ENCODE measurements at regions not wholly inside any gene's neighbourhood (a gene's known extent, or its start where the extent isn't known, plus 50 kb on each side); places are given as distances from the start of the nearest gene placed in this dataset.
"Not testable (repeated sequence)": the region's sequence is repeated elsewhere in the genome, so short reads cannot be mapped to it uniquely, and the experiment has no call there.

GRCh38 chr14:41549821-41550607 lies 56.7 kb upstream of the LRFN5 start:
- DNase-seq (ENCODE audit: low read depth): no peak

GRCh38 chr14:41549282-41549681 lies 57.4 kb upstream of the LRFN5 start:
- no peak for DNase-seq (ENCODE audit: low read depth)

- no peak for DNase-seq (ENCODE audit: low read depth)
Observed at GRCh38 chr14:41548666-41549065, 58.0 kb upstream of the LRFN5 start.

- no peak for DNase-seq (ENCODE audit: low read depth)
Observed at GRCh38 chr14:41541333-41541732, 65.3 kb upstream of the LRFN5 start.

- DNase-seq (ENCODE audit: low read depth): no peak
Observed at GRCh38 chr14:41532255-41532654, 74.4 kb upstream of the LRFN5 start.

GRCh38 chr14:41521891-41522290 lies 84.8 kb upstream of the LRFN5 start:
- no peak for DNase-seq (ENCODE audit: low read depth)

- DNase-seq (ENCODE audit: low read depth): not testable (repeated sequence)
Observed at GRCh38 chr14:41518030-41518429, 88.6 kb upstream of the LRFN5 start.

GRCh38 chr14:41506552-41506951 lies 100.1 kb upstream of the LRFN5 start:
- DNase-seq (ENCODE audit: low read depth): no peak

GRCh38 chr14:41505491-41505890 lies 101.2 kb upstream of the LRFN5 start:
- DNase-seq (ENCODE audit: low read depth): no peak

- DNase-seq (ENCODE audit: low read depth): no peak
Observed at GRCh38 chr14:41498959-41499358, 107.7 kb upstream of the LRFN5 start.

GRCh38 chr14:41490323-41490722 lies 116.4 kb upstream of the LRFN5 start:
- DNase-seq (ENCODE audit: low read depth): no peak

- DNase-seq (ENCODE audit: low read depth): no peak
Observed at GRCh38 chr14:41489315-41489972, 117.2 kb upstream of the LRFN5 start.

GRCh38 chr14:41488401-41488800 lies 118.3 kb upstream of the LRFN5 start:
- no peak for DNase-seq (ENCODE audit: low read depth)

- DNase-seq (ENCODE audit: low read depth): no peak
Observed at GRCh38 chr14:41482861-41483260, 123.8 kb upstream of the LRFN5 start.

- DNase-seq (ENCODE audit: low read depth): no peak
Observed at GRCh38 chr14:41476526-41476925, 130.2 kb upstream of the LRFN5 start.

- DNase-seq (ENCODE audit: low read depth): no peak
Observed at GRCh38 chr14:41461380-41461779, 145.3 kb upstream of the LRFN5 start.

GRCh38 chr14:41457393-41457792 lies 149.3 kb upstream of the LRFN5 start:
- no peak for DNase-seq (ENCODE audit: low read depth)

GRCh38 chr14:41449066-41449465 lies 157.6 kb upstream of the LRFN5 start:
- DNase-seq (ENCODE audit: low read depth): no peak

- DNase-seq (ENCODE audit: low read depth): no peak
Observed at GRCh38 chr14:41446008-41446407, 160.7 kb upstream of the LRFN5 start.

GRCh38 chr14:41423503-41423902 lies 183.2 kb upstream of the LRFN5 start:
- DNase-seq (ENCODE audit: low read depth): no peak

- DNase-seq (ENCODE audit: low read depth): not testable (repeated sequence)
Observed at GRCh38 chr14:41421308-41421707, 185.4 kb upstream of the LRFN5 start.

GRCh38 chr14:41419709-41420108 lies 187.0 kb upstream of the LRFN5 start:
- no peak for DNase-seq (ENCODE audit: low read depth)

GRCh38 chr14:41418851-41419250 lies 187.8 kb upstream of the LRFN5 start:
- DNase-seq (ENCODE audit: low read depth): no peak

- no peak for DNase-seq (ENCODE audit: low read depth)
Observed at GRCh38 chr14:41409806-41410205, 196.9 kb upstream of the LRFN5 start.
